Suprapubic skin (tissue), 3 donors: ENCODE measurements at regions not wholly inside any gene's neighbourhood (a gene's known extent, or its start where the extent isn't known, plus 50 kb on each side); places are given as distances from the start of the nearest gene placed in this dataset.

ENCODE experiments used
- CTCF ChIP-seq, 2 donors: fragments of 200-600 bp in 1 of 2; fragments of 450-650 bp in 1 of 2; sonication (generic) in 1 of 2; IDR thresholded peaks; one replicate each; pipeline ENCODE4 v1.5.1; 2016 to 2019; ENCODE audit warnings: antibody characterized with exemption in 2 of 2, mild to moderate bottlenecking in 1 of 2, moderate library complexity in 1 of 2
- POLR2AphosphoS5 ChIP-seq, 3 donors: sonication (generic); formaldehyde crosslinking; IDR thresholded peaks; one replicate each; pipeline ENCODE4 v1.6.1; 2017; ENCODE audit warnings: antibody characterized with exemption in 3 of 3

GRCh38 chr12:29070309-29070708, 78.8 kb upstream of the FAR2 start:
- TF ChIP-seq POLR2AphosphoS5 (IDR thresholded peaks at IDR 0.05) (no peak), CTCF (IDR thresholded peaks at IDR 0.05) (no peak)
